Panc1 (cell line): ENCODE measurements at regions not wholly inside any gene's neighbourhood (a gene's known extent, or its start where the extent isn't known, plus 50 kb on each side); places are given as distances from the start of the nearest gene placed in this dataset.

Source experiments
- CTCF ChIP-seq: fragments of 450-650 bp; IDR thresholded peaks from 2 replicates; pipeline ENCODE4 v1.5.1; 2017; ENCODE audit warnings: mild to moderate bottlenecking
- POLR2AphosphoS5 ChIP-seq: IDR thresholded peaks from 2 replicates; pipeline ENCODE4 v1.6.1; 2012; ENCODE audit warnings: mild to moderate bottlenecking, low read depth, low read length, moderate library complexity
- REST ChIP-seq, 2 experiments: IDR thresholded peaks; 2 replicates each; pipeline ENCODE4 v1.6.1; 2011 to 2012; ENCODE audit warnings: low read depth in 2 of 2, control low read depth in 1 of 2, low read length in 1 of 2, mild to moderate bottlenecking in 1 of 2, moderate library complexity in 1 of 2; ENCODE audit not compliant: insufficient read depth in 1 of 2
- TCF7L2 ChIP-seq: IDR thresholded peaks from 2 replicates; pipeline ENCODE4 v1.6.1; 2011; ENCODE audit warnings: mild to moderate bottlenecking, low read depth, low read length, inconsistent platforms

GRCh38 chr6:106847116-106847515 is 127.4 kb downstream of the CD24 start:
- TF ChIP-seq POLR2AphosphoS5 = no peak
- no peak for TF ChIP-seq CTCF
- no peak for TF ChIP-seq REST (IDR thresholded peaks at IDR 0.05; ENCODE audit: insufficient read depth in 1 of 2, low read depth in 2 of 2, low read length in 1 of 2)
- TF ChIP-seq TCF7L2 = no peak
